ENCODE measurements at regions not wholly inside any gene's neighbourhood (a gene's known extent, or its start where the extent isn't known, plus 50 kb on each side); places are given as distances from the start of the nearest gene placed in this dataset.

DNA sequence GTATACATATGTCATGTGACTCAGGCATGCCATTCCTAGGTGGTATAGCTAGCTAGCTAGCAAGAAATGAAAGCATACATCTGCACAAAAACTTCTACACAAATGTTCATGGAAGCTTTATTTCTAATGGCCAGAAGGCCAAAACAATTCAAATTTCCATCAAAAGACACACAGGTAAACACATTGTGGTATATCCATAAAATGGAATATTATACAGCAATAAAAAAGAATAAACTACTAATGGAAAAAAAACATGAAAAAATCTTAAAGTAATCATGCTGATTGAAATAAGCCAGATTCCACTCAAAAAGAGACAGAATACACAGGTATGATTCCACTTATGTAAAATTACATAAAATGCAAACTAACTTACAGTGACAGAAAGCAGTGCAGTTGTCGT is 154.3 kb downstream of the MACC1 start:
- TF ChIP-seq ZNF382 (CRISPR knock-in tag; IDR thresholded peaks at IDR 0.05; ENCODE audit: borderline replicate concordance) (no peak), CHD2 (IDR thresholded peaks at IDR 0.05; ENCODE audit: low read depth, low read length) (no peak), ZNF768 (CRISPR knock-in tag; IDR thresholded peaks at IDR 0.05) (no peak), POLR2AphosphoS5 (IDR thresholded peaks at IDR 0.05; ENCODE audit: low read depth, low read length) (no peak), GTF2F1 (IDR thresholded peaks at IDR 0.05; ENCODE audit: low read length) (no peak)
- TF ChIP-seq, protein P1, sequence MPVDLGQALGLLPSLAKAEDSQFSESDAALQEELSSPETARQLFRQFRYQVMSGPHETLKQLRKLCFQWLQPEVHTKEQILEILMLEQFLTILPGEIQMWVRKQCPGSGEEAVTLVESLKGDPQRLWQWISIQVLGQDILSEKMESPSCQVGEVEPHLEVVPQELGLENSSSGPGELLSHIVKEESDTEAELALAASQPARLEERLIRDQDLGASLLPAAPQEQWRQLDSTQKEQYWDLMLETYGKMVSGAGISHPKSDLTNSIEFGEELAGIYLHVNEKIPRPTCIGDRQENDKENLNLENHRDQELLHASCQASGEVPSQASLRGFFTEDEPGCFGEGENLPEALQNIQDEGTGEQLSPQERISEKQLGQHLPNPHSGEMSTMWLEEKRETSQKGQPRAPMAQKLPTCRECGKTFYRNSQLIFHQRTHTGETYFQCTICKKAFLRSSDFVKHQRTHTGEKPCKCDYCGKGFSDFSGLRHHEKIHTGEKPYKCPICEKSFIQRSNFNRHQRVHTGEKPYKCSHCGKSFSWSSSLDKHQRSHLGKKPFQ (CRISPR knock-in tag; IDR thresholded peaks at IDR 0.05; ENCODE audit: insufficient replicate concordance), result no peak

All from HepG2 (cell line).